Body of pancreas (tissue), 4 donors: ENCODE measurements at regions not wholly inside any gene's neighbourhood (a gene's known extent, or its start where the extent isn't known, plus 50 kb on each side); places are given as distances from the start of the nearest gene placed in this dataset.
A peak's percentile ranks its signal among the peaks of the same experiment; 100 is the strongest.

Experiments used
- ATAC-seq: fragments of 150-250 bp; one replicate; pipeline ENCODE4 v1.9.1; 2016
- DNase-seq, 4 donors: peaks; one replicate each; pipeline ENCODE4 v3.0.0-alpha.2; 2019
- H3K27ac ChIP-seq, 4 donors: fragments of 200-600 bp; sonication (generic); 1 replicate in 3 of 4; 2 replicates in 1 of 4; pipeline versions ENCODE4 v1.5.1 to v1.6.1; 2016 to 2019; ENCODE audit warnings: mild to moderate bottlenecking in 1 of 4, mixed read lengths in 1 of 4, moderate library complexity in 1 of 4
- H3K27me3 ChIP-seq, 2 donors: fragments of 200-600 bp; sonication (generic); one replicate each; pipeline ENCODE4 v1.6.0; 2016; ENCODE audit warnings: mild to moderate bottlenecking in 1 of 2
- H3K36me3 ChIP-seq, 2 donors: fragments of 200-600 bp; sonication (generic); replicated peaks in 1 of 2; 2 replicates each; pipeline ENCODE4 v1.5.1; 2016; ENCODE audit warnings: low read depth in 2 of 2; ENCODE audit not compliant: insufficient read depth in 1 of 2
- H3K4me1 ChIP-seq: fragments of 200-600 bp; sonication (generic); one replicate; pipeline ENCODE4 v1.6.0; 2016
- H3K4me3 ChIP-seq, 2 donors: fragments of 200-600 bp; sonication (generic); 1 replicate in 1 of 2; 2 replicates in 1 of 2; pipeline ENCODE4 v1.5.1; 2016 to 2019
- H3K9me3 ChIP-seq, 3 donors: fragments of 200-600 bp; sonication (generic); 1 replicate in 2 of 3; 2 replicates in 1 of 3; pipeline ENCODE4 v1.5.1; 2016
- CTCF ChIP-seq, 7 experiments: fragments of 450-650 bp in 4 of 7; fragments of 200-600 bp in 3 of 7; sonication (generic) in 3 of 7; IDR thresholded peaks; one replicate each; pipeline ENCODE4 v1.5.1; 2016 to 2019; ENCODE audit warnings: antibody characterized with exemption in 7 of 7
- POLR2A ChIP-seq, 3 donors: fragments of 450-650 bp; IDR thresholded peaks; one replicate each; pipeline ENCODE4 v1.6.1; 2016; ENCODE audit warnings: antibody characterized with exemption in 3 of 3, mild to moderate bottlenecking in 2 of 3
- WGBS, 2 donors: methylation state at CpG; one replicate each; pipeline ENCODE4 v1.1.5; 2017; 5-methylcytosine and 5-hydroxymethylcytosine counted together
- intact Hi-C: fragments of 100-400 bp; cut with DNase I; formaldehyde crosslinking; loops from one replicate; pipeline ENCODE4 v1.15.1; 2023

GRCh38 chr3:110493438-110494092 lies 578.1 kb upstream of the NECTIN3 start:
- TF ChIP-seq POLR2A (IDR thresholded peaks at IDR 0.05): no peak
- intact Hi-C loops: no loop called here
- DNase-seq (no peak), ATAC-seq (no peak)
- peaks cover 4% of the 10 kb centered on the region for H3K4me1 ChIP-seq
- no peaks in the 10 kb centered on the region for H3K27me3 ChIP-seq
- no peak overlapping the region for H3K27ac ChIP-seq
- H3K9me3 ChIP-seq: no peaks in the 10 kb centered on the region
- no peak overlapping the region for H3K4me3 ChIP-seq
- H3K36me3 ChIP-seq: no peaks in the 10 kb centered on the region

- H3K27me3 ChIP-seq: no peaks in the 10 kb centered on the region
- H3K9me3 ChIP-seq: no peaks in the 10 kb centered on the region
- H3K4me3 ChIP-seq: no peak overlapping the region
- 88 to 89% methylated on average over 1 of the region's 1 CpG for WGBS, 2 donors
- ATAC-seq (no peak), DNase-seq (no peak)
- H3K27ac ChIP-seq: no peak overlapping the region
- no peaks in the 10 kb centered on the region for H3K36me3 ChIP-seq
- H3K4me1 ChIP-seq: peaks cover 4% of the 10 kb centered on the region
- no peak for TF ChIP-seq POLR2A (IDR thresholded peaks at IDR 0.05)
- TF ChIP-seq CTCF (IDR thresholded peaks at IDR 0.05): no peak
- intact Hi-C loops: no loop called here
These were observed 577.5 kb upstream of the NECTIN3 start for GRCh38 chr3:110494093-110494490.

GRCh38 chr3:110494728-110495127 lies 576.9 kb upstream of the NECTIN3 start:
- intact Hi-C loops: no loop called here
- DNase-seq: no peak
- 87 to 89% methylated on average over 8 of the region's 8 CpGs for WGBS, 2 donors
- no peak overlapping the region for H3K27ac ChIP-seq
- H3K4me3 ChIP-seq: no peak overlapping the region
- TF ChIP-seq CTCF (IDR thresholded peaks at IDR 0.05) (no peak), POLR2A (IDR thresholded peaks at IDR 0.05) (no peak)
- ATAC-seq: no peak
- peaks cover 2% of the 10 kb centered on the region for H3K4me1 ChIP-seq
- H3K36me3 ChIP-seq: no peaks in the 10 kb centered on the region
- H3K9me3 ChIP-seq: no peaks in the 10 kb centered on the region
- H3K27me3 ChIP-seq: no peaks in the 10 kb centered on the region

- 62 to 67% methylated on average over 7 to 9 of the region's 9 CpGs for WGBS, 2 donors
- no peaks in the 10 kb centered on the region for H3K4me1 ChIP-seq
- H3K27ac ChIP-seq: no peak overlapping the region
- no peak overlapping the region for H3K4me3 ChIP-seq
- ATAC-seq: no peak
- no peaks in the 10 kb centered on the region for H3K36me3 ChIP-seq
- intact Hi-C loops: no loop called here
- no peaks in the 10 kb centered on the region for H3K27me3 ChIP-seq
- DNase-seq: peak; percentile 10 to 48 (median 20)
- TF ChIP-seq POLR2A (IDR thresholded peaks at IDR 0.05) (no peak), CTCF (IDR thresholded peaks at IDR 0.05) (peak in 3 of 7 experiments; percentile 13 to 53 (median 24))
- no peaks in the 10 kb centered on the region for H3K9me3 ChIP-seq
These were observed 576.3 kb upstream of the NECTIN3 start for GRCh38 chr3:110495201-110495927.

- 68 to 74% methylated on average over 2 of the region's 2 CpGs for WGBS, 2 donors
- Histone ChIP-seq H3K27me3 (no peaks in the 10 kb centered on the region), H3K36me3 (no peaks in the 10 kb centered on the region), H3K27ac (no peak overlapping the region), H3K9me3 (no peaks in the 10 kb centered on the region), H3K4me1 (no peaks in the 10 kb centered on the region), H3K4me3 (no peak overlapping the region)
- ATAC-seq (no peak), DNase-seq (no peak)
- intact Hi-C loops: no loop called here
- TF ChIP-seq POLR2A (IDR thresholded peaks at IDR 0.05) (no peak), CTCF (IDR thresholded peaks at IDR 0.05) (no peak)
These were observed 567.2 kb upstream of the NECTIN3 start for GRCh38 chr3:110504401-110504800.
